GM19099 (cell line): ENCODE measurements at regions not wholly inside any gene's neighbourhood (a gene's known extent, or its start where the extent isn't known, plus 50 kb on each side); places are given as distances from the start of the nearest gene placed in this dataset.

Source experiments
- POLR2A ChIP-seq: IDR thresholded peaks from 3 replicates; pipeline ENCODE4 v1.6.1; 2011; ENCODE audit warnings: low read depth; ENCODE audit not compliant: insufficient read length; ENCODE audit errors: extremely low read depth

GRCh38 chr18:72246076-72246475 lies 298.1 kb downstream of the CBLN2 start:
- TF ChIP-seq POLR2A: no peak

GRCh38 chr18:72235422-72235821 lies 308.7 kb downstream of the CBLN2 start:
- TF ChIP-seq POLR2A: no peak

- no peak for TF ChIP-seq POLR2A
These were observed 311.0 kb downstream of the CBLN2 start for GRCh38 chr18:72233106-72233505.

- TF ChIP-seq POLR2A: no peak
These were observed 311.5 kb downstream of the CBLN2 start for GRCh38 chr18:72232644-72233043.

- no peak for TF ChIP-seq POLR2A
These were observed 318.2 kb downstream of the CBLN2 start for GRCh38 chr18:72225958-72226357.

GRCh38 chr18:72223733-72224132 lies 320.4 kb downstream of the CBLN2 start:
- no peak for TF ChIP-seq POLR2A

- no peak for TF ChIP-seq POLR2A
These were observed 335.0 kb downstream of the CBLN2 start for GRCh38 chr18:72208920-72209676.

- TF ChIP-seq POLR2A: no peak
These were observed 336.9 kb downstream of the CBLN2 start for GRCh38 chr18:72207280-72207679.

GRCh38 chr18:72206814-72207213 lies 337.3 kb downstream of the CBLN2 start:
- TF ChIP-seq POLR2A: no peak

- no peak for TF ChIP-seq POLR2A
These were observed 343.1 kb downstream of the CBLN2 start for GRCh38 chr18:72201032-72201431.

GRCh38 chr18:72197591-72197990 lies 346.6 kb downstream of the CBLN2 start:
- TF ChIP-seq POLR2A: no peak

- no peak for TF ChIP-seq POLR2A
These were observed 350.1 kb downstream of the CBLN2 start for GRCh38 chr18:72194072-72194471.

GRCh38 chr18:72187956-72188355 lies 356.2 kb downstream of the CBLN2 start:
- TF ChIP-seq POLR2A: no peak

- TF ChIP-seq POLR2A: no peak
These were observed 362.8 kb downstream of the CBLN2 start for GRCh38 chr18:72181241-72181764.

GRCh38 chr18:72180689-72181088 lies 363.5 kb downstream of the CBLN2 start:
- TF ChIP-seq POLR2A: no peak

GRCh38 chr18:72174972-72175649 lies 369.0 kb downstream of the CBLN2 start:
- no peak for TF ChIP-seq POLR2A
